A172 (cell line): ENCODE measurements at regions not wholly inside any gene's neighbourhood (a gene's known extent, or its start where the extent isn't known, plus 50 kb on each side); places are given as distances from the start of the nearest gene placed in this dataset.

Experiments used
- DNase-seq: peaks from one replicate; pipeline ENCODE4 v3.0.0-alpha.2; 2015; ENCODE audit warnings: low spot score

GRCh38 chr3:117400303-117400702 lies 690.7 kb downstream of the TUSC7 start:
- no peak for DNase-seq

DNA sequence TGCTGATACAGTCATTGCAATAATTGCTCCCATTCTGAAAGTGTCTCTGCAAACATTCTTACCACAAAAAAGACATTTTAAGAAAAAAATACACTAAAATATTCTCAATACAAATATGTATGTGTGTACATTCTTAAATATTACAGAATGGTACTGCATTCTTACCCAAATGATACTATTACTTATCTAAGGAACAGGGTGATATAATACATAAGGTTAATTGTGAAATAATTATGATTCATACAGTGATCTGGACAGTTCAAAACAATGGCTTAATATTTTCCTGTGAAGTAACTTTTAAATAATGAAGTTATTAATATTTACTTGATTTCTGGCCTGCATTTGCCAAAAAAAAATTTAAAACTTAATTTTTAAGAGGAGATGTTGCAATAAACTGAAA lies 694.6 kb downstream of the TUSC7 start:
- no peak for DNase-seq

DNA sequence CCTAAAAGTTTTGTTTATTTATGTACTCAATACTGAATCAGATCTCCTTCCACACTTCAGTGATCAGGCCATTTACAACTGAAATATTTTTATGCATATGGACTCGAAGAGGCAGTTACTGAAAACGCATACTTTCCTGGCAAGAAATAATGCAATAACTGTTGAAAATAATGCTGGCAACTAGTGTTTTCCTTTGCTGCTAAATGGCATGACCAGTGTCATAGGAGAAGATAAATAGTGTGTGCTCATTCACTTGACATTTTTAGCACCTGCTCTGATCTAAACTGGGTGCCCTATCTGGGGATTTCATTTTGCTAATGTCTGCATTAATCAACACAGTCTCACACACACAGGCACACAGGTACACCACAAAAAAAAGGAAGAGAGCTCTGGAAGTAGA lies 695.2 kb downstream of the TUSC7 start:
- no peak for DNase-seq

GRCh38 chr3:117405359-117405758 lies 695.8 kb downstream of the TUSC7 start:
- DNase-seq: no peak

DNA sequence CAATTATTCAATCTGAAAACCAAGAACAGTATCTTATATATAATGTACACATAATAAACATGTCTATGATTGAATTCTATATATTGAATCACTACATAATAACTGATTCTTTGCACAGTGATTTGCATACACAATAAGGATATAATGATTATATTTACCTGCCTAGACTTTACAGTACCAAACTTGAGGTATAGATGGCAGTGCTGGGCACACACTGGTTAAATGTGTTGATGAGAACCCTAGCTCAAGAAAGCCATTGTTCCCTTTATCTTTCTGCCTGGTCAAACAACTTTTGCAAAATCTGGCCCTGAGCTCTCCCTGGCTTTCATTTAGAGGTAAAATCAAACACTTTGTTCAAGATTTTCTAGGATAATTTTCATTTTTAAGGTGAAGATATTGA lies 697.7 kb downstream of the TUSC7 start:
- DNase-seq: no peak

DNA sequence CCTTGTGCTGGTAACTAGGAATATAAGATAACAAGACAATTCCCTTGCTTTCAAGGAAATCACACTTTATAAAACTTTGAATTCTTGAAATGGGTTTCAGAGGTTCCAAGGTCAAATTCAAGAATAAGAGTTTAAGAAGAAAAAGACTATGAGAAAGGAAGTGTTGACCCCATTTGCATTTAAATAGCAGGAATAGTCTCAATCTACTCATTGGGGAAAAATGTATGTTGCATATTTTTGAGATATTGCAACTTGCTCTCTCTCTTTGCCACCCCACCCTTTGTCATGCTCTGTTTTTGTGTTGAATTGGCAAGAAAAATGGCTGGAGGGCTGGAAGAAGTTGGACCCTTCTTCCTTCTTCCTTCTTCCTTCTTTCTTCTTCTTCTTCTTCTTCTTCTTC lies 699.2 kb downstream of the TUSC7 start:
- DNase-seq: no peak

DNA sequence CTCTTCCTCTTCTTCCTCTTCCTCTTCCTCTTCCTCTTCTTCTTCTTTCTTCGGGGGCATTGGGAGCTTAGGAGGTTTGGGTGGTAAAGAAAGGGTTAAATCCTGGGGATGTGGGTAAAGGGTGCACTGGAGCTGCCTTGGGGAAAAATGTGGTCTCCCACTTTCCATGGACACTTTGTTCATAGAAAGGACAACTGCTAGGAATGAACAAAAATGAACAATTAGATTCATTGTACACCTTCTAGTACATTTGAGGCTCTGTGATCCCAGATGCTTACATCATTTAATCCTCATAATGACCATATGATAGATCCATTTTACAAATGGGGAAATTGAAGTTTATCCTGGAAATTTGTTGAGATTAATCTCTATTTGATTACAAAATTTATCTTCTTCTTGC lies 699.7 kb downstream of the TUSC7 start:
- no peak for DNase-seq

- DNase-seq: no peak
Measured at GRCh38 chr3:117409701-117410459, 700.3 kb downstream of the TUSC7 start.

- no peak for DNase-seq
Measured at GRCh38 chr3:117411971-117412370, 702.4 kb downstream of the TUSC7 start.

GRCh38 chr3:117417411-117417810 lies 707.8 kb downstream of the TUSC7 start:
- no peak for DNase-seq

GRCh38 chr3:117427081-117427480 lies 717.5 kb downstream of the TUSC7 start:
- DNase-seq: no peak

DNA sequence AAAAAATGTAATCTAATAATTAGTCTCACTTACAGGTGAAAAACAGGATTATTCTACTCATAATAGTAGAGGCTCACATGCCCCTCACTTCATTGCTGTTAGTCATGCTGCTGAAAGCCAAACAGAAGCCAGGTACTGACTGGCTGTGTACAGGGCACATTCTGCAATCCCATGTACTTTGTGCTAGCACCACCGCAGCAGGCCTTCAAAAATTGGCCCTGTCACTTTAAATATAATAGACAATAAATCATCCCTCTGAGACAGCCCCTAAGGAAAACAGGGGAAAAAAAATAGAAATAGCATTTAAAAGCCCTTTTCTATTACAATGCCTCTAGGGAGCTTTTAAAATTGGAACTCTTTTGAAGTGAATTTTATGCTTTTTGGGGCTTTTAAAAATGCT lies 723.8 kb downstream of the TUSC7 start:
- DNase-seq: no peak

DNA sequence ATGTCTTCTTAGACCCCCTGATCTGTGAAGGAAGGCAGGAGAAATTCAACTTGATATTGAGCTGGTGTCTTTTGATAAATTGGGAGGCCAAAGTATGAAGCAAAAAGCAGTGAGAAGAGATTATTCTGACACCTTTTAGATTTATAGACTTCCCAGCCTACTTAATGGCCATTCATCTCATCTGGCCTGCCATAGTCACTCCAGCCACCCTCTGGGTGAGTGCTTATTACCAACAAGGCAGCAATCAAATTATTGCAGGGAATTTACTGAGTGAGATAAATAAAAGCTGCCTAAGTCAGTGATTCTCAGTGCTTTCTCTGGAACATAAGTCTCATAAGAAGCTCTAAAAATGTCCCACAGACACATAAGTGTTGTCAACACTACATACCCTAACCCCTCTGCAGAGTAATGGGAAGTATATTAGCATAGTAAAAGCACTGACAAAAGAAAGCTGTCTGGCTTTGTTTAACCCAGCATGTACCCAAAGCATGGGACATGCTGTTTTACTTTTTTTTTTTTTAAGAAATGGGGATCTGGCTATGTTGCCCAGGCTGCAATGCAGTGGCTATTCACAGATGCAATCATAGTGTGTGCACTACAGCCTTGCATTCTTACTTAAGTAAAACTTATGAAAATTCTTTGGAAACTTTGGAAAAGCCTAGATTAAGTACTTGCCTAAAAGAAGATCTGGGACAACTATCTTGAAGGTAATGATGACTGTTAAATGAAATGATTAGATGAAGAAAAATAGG lies 725.3 kb downstream of the TUSC7 start:
- no peak for DNase-seq

- DNase-seq: no peak
Measured at GRCh38 chr3:117435506-117435905, 725.9 kb downstream of the TUSC7 start.

DNA sequence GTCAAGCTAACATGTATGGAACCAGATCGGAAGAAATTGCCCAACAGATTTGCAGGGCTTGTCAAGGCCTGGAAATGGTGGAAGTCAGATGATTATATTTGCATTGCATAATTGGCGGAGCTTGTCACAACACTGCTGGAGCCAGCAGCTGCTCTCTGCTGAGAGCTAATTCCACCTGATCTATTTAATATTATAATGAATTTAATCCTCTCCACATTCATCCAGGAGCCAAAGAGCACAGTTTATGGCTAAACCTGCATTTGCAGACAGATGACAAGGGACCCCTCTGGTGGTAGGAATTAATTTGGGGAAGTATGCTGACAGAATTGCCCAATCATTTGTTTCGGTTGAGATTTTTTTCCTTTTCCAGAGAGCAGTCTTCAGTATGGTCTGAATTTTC lies 730.2 kb downstream of the TUSC7 start:
- no peak for DNase-seq

DNA sequence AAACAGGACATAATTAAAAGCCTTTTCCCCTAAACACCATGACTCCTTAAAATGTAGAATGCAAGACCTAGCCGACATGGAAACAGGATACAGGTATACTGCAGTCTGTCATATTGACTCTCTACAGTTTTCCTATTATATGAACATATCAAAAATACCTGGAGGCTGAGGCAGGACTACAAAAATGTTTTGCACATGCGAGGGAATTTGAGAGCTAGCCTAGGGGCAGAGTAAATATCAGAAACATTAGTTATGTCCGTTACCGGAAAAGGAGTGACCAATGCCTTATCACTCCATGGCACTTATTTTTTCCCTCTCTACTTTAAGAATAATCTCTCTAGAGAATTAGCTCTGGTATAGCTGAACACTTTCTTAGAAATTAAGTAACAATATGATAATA lies 732.3 kb downstream of the TUSC7 start:
- DNase-seq: no peak

GRCh38 chr3:117442566-117442965 lies 733.0 kb downstream of the TUSC7 start:
- DNase-seq: no peak

DNA sequence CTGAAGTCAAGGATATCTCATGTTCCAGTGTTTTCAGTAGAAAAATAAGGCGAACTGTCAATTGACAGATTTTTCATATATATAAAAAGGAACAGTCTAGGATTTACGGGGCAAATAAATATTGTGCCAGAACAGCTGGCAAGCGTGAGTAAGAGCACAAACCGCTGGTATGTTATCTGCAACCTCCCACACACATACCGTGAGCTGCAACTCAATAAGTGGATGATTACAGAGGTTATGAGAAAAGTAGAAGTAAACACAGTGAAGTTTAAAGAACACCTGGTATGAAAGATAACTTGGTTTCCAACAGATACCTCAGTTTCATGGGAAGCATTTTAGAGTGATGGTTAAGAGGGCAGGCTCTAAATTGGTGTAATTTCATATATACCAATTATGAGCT lies 733.4 kb downstream of the TUSC7 start:
- no peak for DNase-seq

- no peak for DNase-seq
Measured at GRCh38 chr3:117444175-117444574, 734.6 kb downstream of the TUSC7 start.

GRCh38 chr3:117447419-117447818 lies 737.8 kb downstream of the TUSC7 start:
- DNase-seq: no peak

DNA sequence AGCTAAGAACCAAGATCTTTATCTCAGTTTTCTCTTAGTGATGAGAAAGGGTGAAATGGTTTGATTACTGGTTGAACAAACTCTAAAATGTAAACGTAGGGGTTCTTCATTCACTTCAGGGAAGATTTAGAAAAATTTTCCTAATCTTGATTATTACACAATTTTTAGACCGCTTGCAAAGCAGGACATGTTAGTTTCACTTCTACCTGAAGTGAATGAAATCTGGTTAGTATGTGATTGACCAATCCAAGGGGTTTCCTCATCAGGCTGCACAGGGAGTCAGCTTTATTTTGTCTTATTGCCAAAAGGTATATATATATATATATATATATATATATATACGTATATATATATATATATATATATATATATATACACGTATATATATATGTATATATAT lies 740.4 kb downstream of the TUSC7 start:
- DNase-seq: no peak

DNA sequence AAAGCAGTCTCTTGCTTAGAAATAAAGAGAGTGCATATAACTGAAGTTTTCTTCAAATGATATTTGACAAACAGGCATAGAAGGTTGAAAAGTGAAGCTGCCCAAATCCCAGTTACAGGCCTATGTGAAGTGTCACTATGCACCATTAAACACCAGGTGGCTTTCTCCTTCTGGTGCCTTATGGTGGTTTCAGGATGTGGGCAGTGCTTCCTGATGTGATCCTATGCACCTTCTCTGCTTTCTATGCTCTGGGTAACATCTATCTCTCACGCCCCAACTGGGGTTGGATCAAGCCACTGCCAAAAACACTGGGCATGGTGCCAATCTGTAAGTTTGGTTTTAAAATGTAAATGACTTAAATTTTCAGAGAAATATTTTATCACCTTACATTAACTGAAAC lies 744.7 kb downstream of the TUSC7 start:
- DNase-seq: no peak

GRCh38 chr3:117454908-117455307 lies 745.3 kb downstream of the TUSC7 start:
- no peak for DNase-seq

- no peak for DNase-seq
Measured at GRCh38 chr3:117455782-117456181, 746.2 kb downstream of the TUSC7 start.
